ENCODE measurements at regions not wholly inside any gene's neighbourhood (a gene's known extent, or its start where the extent isn't known, plus 50 kb on each side); places are given as distances from the start of the nearest gene placed in this dataset.

GRCh38 chr17:73772107-73772705 is 128.0 kb upstream of the SDK2 start:
- H3K4me1 Mint-ChIP-seq: no peaks in the 10 kb centered on the region
- no peaks in the 10 kb centered on the region for H3K9me3 Mint-ChIP-seq
- DNase-seq: no peak
- no peak overlapping the region for H3K27ac Mint-ChIP-seq
- no peaks in the 10 kb centered on the region for H3K36me3 Mint-ChIP-seq (ENCODE audit: low read depth)
- intact Hi-C loops (cut with micrococcal nuclease): no loop called here
- H3K4me3 Mint-ChIP-seq: no peak overlapping the region
- peaks cover 2% of the 10 kb centered on the region for H3K27me3 Mint-ChIP-seq

- DNase-seq: no peak
- Mint-ChIP-seq H3K36me3 (ENCODE audit: low read depth) (no peaks in the 10 kb centered on the region), H3K27ac (no peak overlapping the region)
Measured at GRCh38 chr17:73773702-73774101, 129.5 kb upstream of the SDK2 start.

GRCh38 chr17:73774852-73775251 is 130.6 kb upstream of the SDK2 start:
- Mint-ChIP-seq H3K4me3 (no peak overlapping the region), H3K27ac (no peak overlapping the region), H3K9me3 (no peaks in the 10 kb centered on the region), H3K4me1 (no peaks in the 10 kb centered on the region), H3K36me3 (ENCODE audit: low read depth) (no peaks in the 10 kb centered on the region), H3K27me3 (peaks cover 2% of the 10 kb centered on the region)
- no peak for DNase-seq
- intact Hi-C loops (cut with micrococcal nuclease): no loop called here

More at GRCh38 chr17:73773702-73774101, 129.5 kb upstream of the SDK2 start:
- H3K4me3 Mint-ChIP-seq: no peak overlapping the region
- no peaks in the 10 kb centered on the region for H3K4me1 Mint-ChIP-seq
- peaks cover 2% of the 10 kb centered on the region for H3K27me3 Mint-ChIP-seq
- no peaks in the 10 kb centered on the region for H3K9me3 Mint-ChIP-seq
- intact Hi-C loops (cut with micrococcal nuclease): no loop called here

GRCh38 chr17:73776351-73777130 is 132.3 kb upstream of the SDK2 start:
- no peaks in the 10 kb centered on the region for H3K27me3 Mint-ChIP-seq
- no peak overlapping the region for H3K4me3 Mint-ChIP-seq
- H3K4me1 Mint-ChIP-seq: no peaks in the 10 kb centered on the region
- intact Hi-C loops (cut with micrococcal nuclease): no loop called here
- DNase-seq: no peak
- H3K27ac Mint-ChIP-seq: no peak overlapping the region
- no peaks in the 10 kb centered on the region for H3K36me3 Mint-ChIP-seq (ENCODE audit: low read depth)
- no peaks in the 10 kb centered on the region for H3K9me3 Mint-ChIP-seq

GRCh38 chr17:73777131-73777449 is 132.8 kb upstream of the SDK2 start:
- Mint-ChIP-seq H3K36me3 (ENCODE audit: low read depth) (no peaks in the 10 kb centered on the region), H3K27ac (no peak overlapping the region)

GRCh38 chr17:73782231-73782630 is 138.0 kb upstream of the SDK2 start:
- DNase-seq: no peak
- H3K36me3 Mint-ChIP-seq (ENCODE audit: low read depth): no peaks in the 10 kb centered on the region
- no peak overlapping the region for H3K27ac Mint-ChIP-seq
- no peaks in the 10 kb centered on the region for H3K4me1 Mint-ChIP-seq
- intact Hi-C loops (cut with micrococcal nuclease): no loop called here
- H3K4me3 Mint-ChIP-seq: no peak overlapping the region
- no peaks in the 10 kb centered on the region for H3K9me3 Mint-ChIP-seq
- H3K27me3 Mint-ChIP-seq: no peaks in the 10 kb centered on the region

More at GRCh38 chr17:73777131-73777449, 132.8 kb upstream of the SDK2 start:
- Mint-ChIP-seq H3K9me3 (no peaks in the 10 kb centered on the region), H3K27me3 (no peaks in the 10 kb centered on the region), H3K4me3 (no peak overlapping the region), H3K4me1 (no peaks in the 10 kb centered on the region)
- intact Hi-C loops (cut with micrococcal nuclease): no loop called here
- no peak for DNase-seq

GRCh38 chr17:73782641-73783381 is 138.6 kb upstream of the SDK2 start:
- no peaks in the 10 kb centered on the region for H3K4me1 Mint-ChIP-seq
- intact Hi-C loops (cut with micrococcal nuclease): no loop called here
- no peaks in the 10 kb centered on the region for H3K27me3 Mint-ChIP-seq
- no peaks in the 10 kb centered on the region for H3K36me3 Mint-ChIP-seq (ENCODE audit: low read depth)
- H3K27ac Mint-ChIP-seq: no peak overlapping the region
- no peaks in the 10 kb centered on the region for H3K9me3 Mint-ChIP-seq
- DNase-seq: no peak
- no peak overlapping the region for H3K4me3 Mint-ChIP-seq

GRCh38 chr17:73783382-73783766 is 139.1 kb upstream of the SDK2 start:
- no peaks in the 10 kb centered on the region for H3K27me3 Mint-ChIP-seq
- H3K4me1 Mint-ChIP-seq: no peaks in the 10 kb centered on the region
- intact Hi-C loops (cut with micrococcal nuclease): no loop called here
- no peak overlapping the region for H3K27ac Mint-ChIP-seq
- no peaks in the 10 kb centered on the region for H3K9me3 Mint-ChIP-seq
- DNase-seq: no peak
- H3K36me3 Mint-ChIP-seq (ENCODE audit: low read depth): no peaks in the 10 kb centered on the region
- no peak overlapping the region for H3K4me3 Mint-ChIP-seq

- intact Hi-C loops (cut with micrococcal nuclease): no loop called here
- Mint-ChIP-seq H3K27me3 (no peaks in the 10 kb centered on the region), H3K4me3 (no peak overlapping the region), H3K4me1 (no peaks in the 10 kb centered on the region), H3K36me3 (ENCODE audit: low read depth) (no peaks in the 10 kb centered on the region), H3K9me3 (no peaks in the 10 kb centered on the region), H3K27ac (no peak overlapping the region)
- DNase-seq: no peak
Measured at GRCh38 chr17:73783945-73784603, 139.8 kb upstream of the SDK2 start.

- no peaks in the 10 kb centered on the region for H3K36me3 Mint-ChIP-seq (ENCODE audit: low read depth)
- no peak overlapping the region for H3K4me3 Mint-ChIP-seq
- no peaks in the 10 kb centered on the region for H3K9me3 Mint-ChIP-seq
- intact Hi-C loops (cut with micrococcal nuclease): no loop called here
- H3K27me3 Mint-ChIP-seq: no peaks in the 10 kb centered on the region
- H3K27ac Mint-ChIP-seq: no peak overlapping the region
- no peaks in the 10 kb centered on the region for H3K4me1 Mint-ChIP-seq
- DNase-seq: no peak
Measured at GRCh38 chr17:73785496-73785895, 141.3 kb upstream of the SDK2 start.

- intact Hi-C loops (cut with micrococcal nuclease): no loop called here
- no peak overlapping the region for H3K27ac Mint-ChIP-seq
- no peaks in the 10 kb centered on the region for H3K27me3 Mint-ChIP-seq
- no peaks in the 10 kb centered on the region for H3K9me3 Mint-ChIP-seq
- no peak overlapping the region for H3K4me3 Mint-ChIP-seq
- DNase-seq: no peak
- no peaks in the 10 kb centered on the region for H3K4me1 Mint-ChIP-seq
- H3K36me3 Mint-ChIP-seq (ENCODE audit: low read depth): no peaks in the 10 kb centered on the region
Measured at GRCh38 chr17:73785958-73786743, 141.9 kb upstream of the SDK2 start.

GRCh38 chr17:73787076-73788059 is 143.1 kb upstream of the SDK2 start:
- Mint-ChIP-seq H3K27me3 (no peaks in the 10 kb centered on the region), H3K4me3 (no peak overlapping the region), H3K27ac (no peak overlapping the region), H3K4me1 (no peaks in the 10 kb centered on the region), H3K36me3 (ENCODE audit: low read depth) (no peaks in the 10 kb centered on the region), H3K9me3 (no peaks in the 10 kb centered on the region)
- DNase-seq: no peak
- intact Hi-C loops (cut with micrococcal nuclease): no loop called here

GRCh38 chr17:73788111-73788510 is 143.9 kb upstream of the SDK2 start:
- Mint-ChIP-seq H3K9me3 (no peaks in the 10 kb centered on the region), H3K27me3 (no peaks in the 10 kb centered on the region), H3K4me1 (no peaks in the 10 kb centered on the region), H3K27ac (no peak overlapping the region), H3K36me3 (ENCODE audit: low read depth) (no peaks in the 10 kb centered on the region), H3K4me3 (no peak overlapping the region)
- intact Hi-C loops (cut with micrococcal nuclease): no loop called here
- DNase-seq: no peak

All from activated CD4-positive, alpha-beta T cell treated with anti-CD3 and anti-CD28 coated beads, Interleukin-2, amount 10 ng/mL, durations not matched to agents 24 days and 14 days (primary cell).